K562 (cell line): ENCODE measurements at regions not wholly inside any gene's neighbourhood (a gene's known extent, or its start where the extent isn't known, plus 50 kb on each side); places are given as distances from the start of the nearest gene placed in this dataset.
A peak's percentile ranks its signal among the peaks of the same experiment; 100 is the strongest.

Experiments used
- ATAC-seq: fragments of 200-7000 bp; cut with Tn5 transposase; 3 replicates; pipeline ENCODE4 v1.9.1; 2020; ENCODE audit warnings: moderate library complexity
- BruUV-seq: library from RNA; stranded (reverse); fragments of 400-500 nt; replicated peaks from 2 replicates; lab custom pipeline; 2021; lab: Mats Ljungman, UMichigan
- CTCF ChIA-PET: fragments of 300-600 bp; formaldehyde crosslinking; extraction: SDS; loops from one replicate; lab custom pipeline; 2021; ENCODE audit warnings: low intra/inter-chr PET ratio; lab: Yijun Ruan, JAX
- POLR2A ChIA-PET: fragments of 300-600, 350-650 bp; sonication (Branson Sonifier 250); formaldehyde crosslinking; extraction: SDS; loops from one replicate; lab custom pipeline; 2021; ENCODE audit warnings: antibody characterized with exemption, inconsistent platforms; lab: Yijun Ruan, JAX
- DNase-seq, 4 experiments: peaks; one replicate each; pipeline versions ENCODE4 v3.0.0 to v3.0.0-alpha.2; 2011 to 2018; ENCODE audit warnings: low spot score in 3 of 4, mixed read lengths in 3 of 4; ENCODE audit errors: extremely low read depth in 1 of 4
- FAIRE-seq: peaks from 2 replicates; lab custom pipeline; 2011; peaks lifted over from hg19 to GRCh38; lab: Jason Lieb, UNC
- H2AFZ ChIP-seq: 2 replicates; pipeline ENCODE4 v1.6.0; 2011; ENCODE audit warnings: low read depth, low read length, control low read depth, inconsistent platforms
- H3K27ac ChIP-seq: fragments of 200-600 bp; 3 replicates; pipeline ENCODE4 v1.8.0; 2011; ENCODE audit warnings: low read depth, mild to moderate bottlenecking, control low read depth, inconsistent platforms, low read length, moderate library complexity, mixed read lengths; ENCODE audit errors: extremely low read depth
- H3K27me3 ChIP-seq, 2 experiments: fragments of 300-600 bp in 1 of 2; 2 replicates in 1 of 2; 3 replicates in 1 of 2; pipeline versions ENCODE4 v1.6.0 to v1.8.0; 2011; ENCODE audit warnings: inconsistent platforms in 2 of 2, low read length in 2 of 2, mild to moderate bottlenecking in 1 of 2, mixed read lengths in 1 of 2, moderate library complexity in 1 of 2; ENCODE audit not compliant: control insufficient read depth in 2 of 2, insufficient read depth in 2 of 2
- H3K36me3 ChIP-seq: fragments of 300-600 bp; 3 replicates; pipeline ENCODE4 v1.8.0; 2011; ENCODE audit warnings: mild to moderate bottlenecking, low read length, inconsistent platforms; ENCODE audit not compliant: control insufficient read depth, insufficient read depth
- H3K4me1 ChIP-seq, 2 experiments: fragments of 200-600 bp in 1 of 2; replicated peaks in 1 of 2; 2 replicates in 1 of 2; 3 replicates in 1 of 2; pipeline versions ENCODE4 v1.5.1 to v1.8.0; 2011; ENCODE audit warnings: inconsistent platforms in 2 of 2, low read length in 2 of 2, mild to moderate bottlenecking in 1 of 2, mixed read lengths in 1 of 2, moderate library complexity in 1 of 2; ENCODE audit not compliant: control insufficient read depth in 2 of 2, insufficient read depth in 2 of 2
- H3K4me2 ChIP-seq: 2 replicates; pipeline ENCODE4 v1.6.1; 2011; ENCODE audit warnings: low read length, control low read depth, inconsistent platforms, mixed read lengths; ENCODE audit not compliant: insufficient read depth
- H3K4me3 ChIP-seq: fragments of 200-600 bp; sonication (generic), shearing (Covaris generic); 2 replicates; pipeline ENCODE4 v1.5.1; 2016; ENCODE audit warnings: control low read depth, inconsistent platforms
- H3K79me2 ChIP-seq: fragments of 200-600 bp; 3 replicates; pipeline ENCODE4 v1.8.0; 2011; ENCODE audit warnings: low read length, inconsistent platforms; ENCODE audit not compliant: control insufficient read depth, insufficient read depth
- H3K9ac ChIP-seq, 2 experiments: 2 replicates each; pipeline versions ENCODE4 v1.6.0 to v1.6.1; 2011; ENCODE audit warnings: low read depth in 2 of 2, low read length in 2 of 2, control low read depth in 1 of 2, inconsistent platforms in 1 of 2, mild to moderate bottlenecking in 1 of 2, mixed read lengths in 1 of 2; ENCODE audit not compliant: insufficient read depth in 1 of 2
- H3K9me1 ChIP-seq: one replicate; pipeline ENCODE4 v1.6.0; 2011; ENCODE audit warnings: inconsistent platforms, mild to moderate bottlenecking, low read length, moderate library complexity; ENCODE audit not compliant: control insufficient read depth, insufficient read depth
- H3K9me3 ChIP-seq: replicated peaks from 2 replicates; pipeline ENCODE4 v1.5.1; 2011; ENCODE audit warnings: low read depth, low read length, inconsistent platforms; ENCODE audit not compliant: control insufficient read depth, insufficient read depth
- H4K20me1 ChIP-seq: replicated peaks from 2 replicates; pipeline ENCODE4 v1.6.1; 2011; ENCODE audit warnings: low read length, inconsistent platforms, mixed read lengths; ENCODE audit not compliant: control insufficient read depth, insufficient read depth
- CEBPG ChIP-seq, 3 experiments: fragments of 200-800 bp in 1 of 3; sonication (Bioruptor generic) in 1 of 3; sonication (generic) in 1 of 3; formaldehyde crosslinking in 1 of 3; IDR thresholded peaks in 2 of 3; conservative IDR thresholded peaks in 1 of 3; 2 replicates each; pipeline versions ENCODE4 v1.6.1 to v1.8.0; 2016 to 2022; ENCODE audit warnings: missing compliant biosample characterization in 2 of 3, missing genetic modification characterization in 2 of 3, mild to moderate bottlenecking in 1 of 3, missing genetic modification reagents in 1 of 3
- MTA1 ChIP-seq: fragments of 450-650 bp; IDR thresholded peaks from 2 replicates; pipeline ENCODE4 v1.6.1; 2017; ENCODE audit warnings: borderline replicate concordance
- PHF20 ChIP-seq: fragments of 450-650 bp; IDR thresholded peaks from 2 replicates; pipeline ENCODE4 v1.6.1; 2018; ENCODE audit not compliant: partially characterized antibody
- RB1 ChIP-seq: fragments of 450-650 bp; IDR thresholded peaks from 2 replicates; pipeline ENCODE4 v1.6.1; 2017; ENCODE audit warnings: low read depth, mild to moderate bottlenecking
- TCF7L2 ChIP-seq: fragments of 150-350 bp; IDR thresholded peaks from 2 replicates; pipeline ENCODE4 v1.6.1; 2016; ENCODE audit warnings: low read depth, mild to moderate bottlenecking, low read length, moderate library complexity
- YY1 ChIP-seq, 3 experiments: IDR thresholded peaks; 2 replicates each; pipeline ENCODE4 v1.6.1; 2011; ENCODE audit warnings: low read length in 2 of 3, mild to moderate bottlenecking in 2 of 3, moderate library complexity in 2 of 3, borderline replicate concordance in 1 of 3, control low read depth in 1 of 3, low read depth in 1 of 3; ENCODE audit not compliant: insufficient read depth in 3 of 3, insufficient replicate concordance in 2 of 3, control insufficient read depth in 1 of 3, insufficient read length in 1 of 3; ENCODE audit errors: extremely low read depth in 1 of 3
- WGBS: fragments of 100-300 bp; shearing (Covaris generic); methylation state at CpG from one replicate; pipeline ENCODE4 v1.1.6; 2016; ENCODE audit warnings: low coverage, mixed read lengths; ENCODE audit not compliant: insufficient coverage; ENCODE audit errors: missing lambda C conversion rate; 5-methylcytosine and 5-hydroxymethylcytosine counted together
- in situ Hi-C: fragments of 300-500 bp; cut with MboI; formaldehyde crosslinking; loops from 4 replicates; pipeline ENCODE4 v1.15.0; 2018; ENCODE audit warnings: inconsistent platforms, mixed read lengths
- intact Hi-C: fragments of 100-400 bp; cut with micrococcal nuclease; formaldehyde crosslinking; loops from 2 replicates; pipeline ENCODE4 v1.14.2; 2022

DNA sequence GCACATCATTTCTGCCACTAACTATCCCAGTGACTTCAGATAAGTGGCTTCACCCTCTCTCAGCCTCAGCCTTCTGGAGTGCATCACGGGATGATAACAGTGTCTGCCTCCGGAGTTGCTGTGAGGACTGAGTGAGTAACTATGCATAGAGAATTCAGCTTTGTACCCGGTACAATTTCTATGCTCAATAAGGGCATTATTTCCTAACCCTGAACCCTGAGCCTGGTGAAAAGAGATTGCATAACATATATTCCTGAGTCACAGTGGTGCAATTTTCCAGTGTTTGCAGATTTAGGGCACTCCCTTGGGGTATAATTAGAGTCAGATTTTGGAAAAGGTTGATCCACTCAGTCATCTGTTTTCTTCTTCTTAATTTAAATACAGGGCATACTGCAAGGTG is 181.1 kb downstream of the PTPN11 start:
- Histone ChIP-seq H4K20me1 (no peaks in the 10 kb centered on the region), H3K9me1 (no peaks in the 10 kb centered on the region), H3K4me1 (no peaks in the 10 kb centered on the region), H3K27ac (no peak overlapping the region), H2AFZ (no peak overlapping the region), H3K27me3 (0 out of 5 replicates have a peak, but pooled peaks cover 0 to 7% of the 10 kb centered on the region in 2 experiments), H3K9me3 (no peaks in the 10 kb centered on the region), H3K36me3 (no peaks in the 10 kb centered on the region), H3K9ac (no peak overlapping the region)
- in situ Hi-C loops = no loop called here
- no peak for DNase-seq
- ATAC-seq = no peak
- BruUV-seq = no TSS peak
- no peak for TF ChIP-seq TCF7L2
- TF ChIP-seq CEBPG (CRISPR knock-in tag; IDR thresholded peaks at IDR 0.05) = no peak
- TF ChIP-seq CEBPG (tag; conservative IDR thresholded peaks at IDR 0.05 in 1 of 2, IDR thresholded peaks at IDR 0.05 in 1 of 2) = 0 out of 4 replicates have a peak, but pooled peaks of 1 of the 2 experiments have one; percentile 14
- no peak for TF ChIP-seq YY1 (IDR thresholded peaks at IDR 0.05; ENCODE audit: borderline replicate concordance in 1 of 3, control insufficient read depth in 1 of 3, extremely low read depth in 1 of 3, insufficient read depth in 3 of 3, insufficient read length in 1 of 3, insufficient replicate concordance in 2 of 3, low read depth in 1 of 3, low read length in 2 of 3)
- no peak for TF ChIP-seq PHF20
- TF ChIP-seq RB1 = no peak
- no peak for TF ChIP-seq MTA1
- TF ChIP-seq, all 486 proteins: peak for 1
- WGBS = 0% methylated on average over 3 of the region's 3 CpGs
- POLR2A ChIA-PET = no interaction called here
- Histone ChIP-seq H3K4me2 (no peak overlapping the region), H3K4me3 (no peak overlapping the region), H3K79me2 (no peaks in the 10 kb centered on the region)
- CTCF ChIA-PET = no interaction called here
- FAIRE-seq = no peak
- intact Hi-C loops = no loop called here
